ENCODE measurements at regions not wholly inside any gene's neighbourhood (a gene's known extent, or its start where the extent isn't known, plus 50 kb on each side); places are given as distances from the start of the nearest gene placed in this dataset.

GRCh38 chr3:152760024-152760563 lies 74.8 kb upstream of the P2RY1 start:
- TF ChIP-seq EZH2 (IDR thresholded peaks at IDR 0.05; ENCODE audit: low read depth, unreplicated experiment) = no peak
- no peak for TF ChIP-seq CTCF (conservative IDR thresholded peaks at IDR 0.05; ENCODE audit: low read depth in 2 of 2)
- TF ChIP-seq REST (IDR thresholded peaks at IDR 0.05; ENCODE audit: unreplicated experiment) = no peak
- no peak for TF ChIP-seq POLR2AphosphoS5 (IDR thresholded peaks at IDR 0.05; ENCODE audit: low read depth)
- TF ChIP-seq EZH2phosphoT487 (IDR thresholded peaks at IDR 0.05; ENCODE audit: unreplicated experiment) = no peak
- no peak for TF ChIP-seq CREB1 (CRISPR knock-in tag; IDR thresholded peaks at IDR 0.05; ENCODE audit: low read depth)
- TF ChIP-seq NANOG (IDR thresholded peaks at IDR 0.05; ENCODE audit: borderline replicate concordance) = no peak
- no peak for TF ChIP-seq JUNB (IDR thresholded peaks at IDR 0.05; ENCODE audit: unreplicated experiment)
- no peak for TF ChIP-seq ZNF331 (CRISPR knock-in tag; IDR thresholded peaks at IDR 0.05; ENCODE audit: low read depth)
- TF ChIP-seq ETS1 (IDR thresholded peaks at IDR 0.05) = no peak
- TF ChIP-seq ZNF462 (CRISPR knock-in tag; IDR thresholded peaks at IDR 0.05) = no peak
